ENCODE measurements at regions not wholly inside any gene's neighbourhood (a gene's known extent, or its start where the extent isn't known, plus 50 kb on each side); places are given as distances from the start of the nearest gene placed in this dataset.
"Not testable (repeated sequence)": the region's sequence is repeated elsewhere in the genome, so short reads cannot be mapped to it uniquely, and the experiment has no call there.

DNA sequence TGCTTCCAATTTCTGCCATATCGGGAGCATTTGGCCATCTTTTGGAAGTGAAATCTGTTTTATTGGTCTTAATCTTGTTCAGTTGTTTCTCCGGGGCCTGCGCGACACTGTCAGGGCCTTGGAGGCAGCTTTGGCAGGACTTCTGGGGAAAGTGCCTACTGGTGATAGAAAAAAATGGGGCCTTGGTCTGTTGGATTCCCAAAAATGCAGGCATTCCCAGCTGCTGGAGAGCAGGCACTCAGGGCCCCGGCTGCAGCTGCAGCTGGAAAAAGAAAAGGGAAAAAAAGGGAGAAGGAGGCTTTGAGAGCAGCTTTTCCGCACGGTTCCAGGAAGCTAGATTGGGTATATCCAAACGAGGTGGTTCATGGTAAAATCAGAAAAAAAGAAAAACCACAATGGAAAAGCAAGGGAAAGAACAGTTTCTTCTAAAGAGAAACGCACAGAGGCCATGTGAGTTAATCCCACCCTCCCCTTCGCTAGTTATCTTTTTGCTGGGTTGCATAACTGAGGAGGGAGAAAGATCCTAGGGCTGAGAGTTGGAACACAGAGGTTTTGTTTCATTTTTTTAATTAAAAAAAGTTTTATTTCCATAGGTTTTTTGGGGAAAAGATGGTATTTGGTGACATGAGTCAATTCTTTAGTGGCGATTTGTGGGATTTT lies 134.7 kb upstream of the RFLNA start:
- Mint-ChIP-seq H3K36me3 (ENCODE audit: insufficient read depth in 1 of 3, low read depth in 3 of 3) (peaks cover 17 to 28% (median 25%) of the 10 kb centered on the region in 3 experiments), H3K9me3 (peaks cover 28 to 33% of the 10 kb centered on the region in 2 experiments), H3K4me1 (peaks cover 24 to 33% of the 10 kb centered on the region in 2 experiments), H3K4me3 (no peak overlapping the region), H3K27ac (peak overlapping the region; percentile 53 to 94 (median 60); a peak in 6 of 7 replicates), H3K27me3 (ENCODE audit: low read depth) (peaks cover 2% of the 10 kb centered on the region)
- H4K20me1 ChIP-seq (ENCODE audit: control insufficient read depth, insufficient read depth, insufficient read length) = no peaks in the 10 kb centered on the region
- no peak overlapping the region for H3K9ac ChIP-seq (ENCODE audit: extremely low read depth, insufficient read length, low read length)
- no peaks in the 10 kb centered on the region for H3K79me2 ChIP-seq (ENCODE audit: insufficient read depth, low read length)
- no peaks in the 10 kb centered on the region for H3K23me2 ChIP-seq (ENCODE audit: insufficient read length, low read depth, low read length, poor library complexity, severe bottlenecking)
- H3K18ac ChIP-seq (ENCODE audit: insufficient read length, low read depth, low read length) = no peak overlapping the region
- H3T11ph ChIP-seq (ENCODE audit: low read length) = no peak overlapping the region
- H3K27ac ChIP-seq (ENCODE audit: insufficient read length, low read depth, low read length) = no peak overlapping the region
- no peaks in the 10 kb centered on the region for H3K79me1 ChIP-seq (ENCODE audit: insufficient read depth, low read depth, low read length, poor library complexity, severe bottlenecking)
- H2BK12ac ChIP-seq (ENCODE audit: insufficient read length, low read depth, low read length) = no peak overlapping the region
- no CpG with 5 or more reads among the region's 11 CpGs for whole genome bisulfite sequencing (ENCODE audit: extremely low coverage, insufficient read length, low lambda C conversion rate)
- no peak overlapping the region for H3K56ac ChIP-seq (ENCODE audit: insufficient read length, low read depth, low read length)
- H3K4me2 ChIP-seq (ENCODE audit: insufficient read depth, insufficient read length, low read length) = no peak overlapping the region
- no peak overlapping the region for H2BK120ac ChIP-seq (ENCODE audit: low read depth, low read length, poor library complexity, severe bottlenecking)
- H4K5ac ChIP-seq (ENCODE audit: insufficient read length, low read depth, low read length) = no peak overlapping the region
- H2BK5ac ChIP-seq (ENCODE audit: insufficient read length, low read length) = no peak overlapping the region
- no peak overlapping the region for H4K8ac ChIP-seq (replicated peaks; ENCODE audit: insufficient read length, low read depth, low read length)
- no peak overlapping the region for H2BK20ac ChIP-seq (ENCODE audit: low read depth, low read length, poor library complexity, severe bottlenecking)
- DNase-seq = no peak
- no peak overlapping the region for H2AFZ ChIP-seq (ENCODE audit: low read length)
- TF ChIP-seq, protein P1, sequence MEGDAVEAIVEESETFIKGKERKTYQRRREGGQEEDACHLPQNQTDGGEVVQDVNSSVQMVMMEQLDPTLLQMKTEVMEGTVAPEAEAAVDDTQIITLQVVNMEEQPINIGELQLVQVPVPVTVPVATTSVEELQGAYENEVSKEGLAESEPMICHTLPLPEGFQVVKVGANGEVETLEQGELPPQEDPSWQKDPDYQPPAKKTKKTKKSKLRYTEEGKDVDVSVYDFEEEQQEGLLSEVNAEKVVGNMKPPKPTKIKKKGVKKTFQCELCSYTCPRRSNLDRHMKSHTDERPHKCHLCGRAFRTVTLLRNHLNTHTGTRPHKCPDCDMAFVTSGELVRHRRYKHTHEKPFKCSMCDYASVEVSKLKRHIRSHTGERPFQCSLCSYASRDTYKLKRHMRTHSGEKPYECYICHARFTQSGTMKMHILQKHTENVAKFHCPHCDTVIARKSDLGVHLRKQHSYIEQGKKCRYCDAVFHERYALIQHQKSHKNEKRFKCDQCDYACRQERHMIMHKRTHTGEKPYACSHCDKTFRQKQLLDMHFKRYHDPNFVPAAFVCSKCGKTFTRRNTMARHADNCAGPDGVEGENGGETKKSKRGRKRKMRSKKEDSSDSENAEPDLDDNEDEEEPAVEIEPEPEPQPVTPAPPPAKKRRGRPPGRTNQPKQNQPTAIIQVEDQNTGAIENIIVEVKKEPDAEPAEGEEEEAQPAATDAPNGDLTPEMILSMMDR (conservative IDR thresholded peaks at IDR 0.05) = no peak
- H3K4ac ChIP-seq (ENCODE audit: low read depth, low read length) = no peak overlapping the region; the same call in 1 of the 2 replicates
- no peaks in the 10 kb centered on the region for H3K27me3 ChIP-seq (ENCODE audit: insufficient read depth, low read length)
- H2AK5ac ChIP-seq (ENCODE audit: insufficient read length, low read length) = no peak overlapping the region
- no peaks in the 10 kb centered on the region for H3K9me3 ChIP-seq (ENCODE audit: control insufficient read depth, low read depth, low read length)
- H3K14ac ChIP-seq (ENCODE audit: insufficient read depth, low read length) = no peak overlapping the region
- no peak overlapping the region for H4K91ac ChIP-seq (ENCODE audit: insufficient read length, low read depth, low read length)
- peaks cover 8% of the 10 kb centered on the region; the same call in 1 of the 2 replicates for H3K4me1 ChIP-seq (ENCODE audit: insufficient read depth, low read length)
- no peak overlapping the region for H3K23ac ChIP-seq (ENCODE audit: insufficient read length, low read depth, low read length)
- H2BK15ac ChIP-seq (ENCODE audit: low read depth, low read length) = no peak overlapping the region

DNA sequence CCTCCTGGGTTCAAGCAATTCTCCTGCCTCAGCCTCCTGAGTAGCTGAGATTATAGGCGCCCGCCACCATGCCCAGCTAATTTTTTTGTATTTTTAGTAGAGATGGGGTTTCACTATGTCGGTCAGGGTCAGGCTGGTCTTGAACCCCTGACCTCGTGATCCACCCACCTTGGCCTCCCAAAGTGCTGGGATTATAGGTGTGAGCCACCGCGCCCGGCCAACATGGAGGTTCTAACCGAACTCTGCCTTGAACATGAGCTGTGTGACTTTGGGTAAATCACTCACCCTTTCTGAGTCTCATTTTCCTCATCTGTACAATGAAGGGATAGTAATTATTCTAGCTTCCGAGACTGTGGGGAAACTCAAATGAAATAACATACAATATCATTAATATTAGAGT lies 133.5 kb upstream of the RFLNA start:
- H3K4ac ChIP-seq (ENCODE audit: low read depth, low read length); H3K27ac Mint-ChIP-seq: not testable (repeated sequence)
- WGBS (ENCODE audit: extremely low coverage, insufficient read length, low lambda C conversion rate) = no CpG with 5 or more reads among the region's 9 CpGs

More for the DNA sequence above, 133.5 kb upstream of the RFLNA start:
- H4K20me1 ChIP-seq (ENCODE audit: control insufficient read depth, insufficient read depth, insufficient read length); H3K27ac ChIP-seq (ENCODE audit: insufficient read length, low read depth, low read length); H2BK12ac ChIP-seq (ENCODE audit: insufficient read length, low read depth, low read length); H4K91ac ChIP-seq (ENCODE audit: insufficient read length, low read depth, low read length); H4K8ac ChIP-seq (replicated peaks; ENCODE audit: insufficient read length, low read depth, low read length); H2AK5ac ChIP-seq (ENCODE audit: insufficient read length, low read length); H2BK20ac ChIP-seq (ENCODE audit: low read depth, low read length, poor library complexity, severe bottlenecking); DNase-seq; H3K18ac ChIP-seq (ENCODE audit: insufficient read length, low read depth, low read length); H3K9me3 ChIP-seq (ENCODE audit: control insufficient read depth, low read depth, low read length); H3T11ph ChIP-seq (ENCODE audit: low read length); H4K5ac ChIP-seq (ENCODE audit: insufficient read length, low read depth, low read length); H3K27me3 ChIP-seq (ENCODE audit: insufficient read depth, low read length); H3K23ac ChIP-seq (ENCODE audit: insufficient read length, low read depth, low read length); H3K4me2 ChIP-seq (ENCODE audit: insufficient read depth, insufficient read length, low read length); H3K79me1 ChIP-seq (ENCODE audit: insufficient read depth, low read depth, low read length, poor library complexity, severe bottlenecking); H2BK15ac ChIP-seq (ENCODE audit: low read depth, low read length); H2BK120ac ChIP-seq (ENCODE audit: low read depth, low read length, poor library complexity, severe bottlenecking); H3K79me2 ChIP-seq (ENCODE audit: insufficient read depth, low read length); H3K4me3 Mint-ChIP-seq; H3K4me1 ChIP-seq (ENCODE audit: insufficient read depth, low read length); H2BK5ac ChIP-seq (ENCODE audit: insufficient read length, low read length); H3K56ac ChIP-seq (ENCODE audit: insufficient read length, low read depth, low read length); H3K23me2 ChIP-seq (ENCODE audit: insufficient read length, low read depth, low read length, poor library complexity, severe bottlenecking); H3K27me3 Mint-ChIP-seq (ENCODE audit: low read depth); H3K9ac ChIP-seq (ENCODE audit: extremely low read depth, insufficient read length, low read length); H2AFZ ChIP-seq (ENCODE audit: low read length); H3K14ac ChIP-seq (ENCODE audit: insufficient read depth, low read length): not testable (repeated sequence)
- peaks cover 23 to 34% (median 33%) of the 10 kb centered on the region in 3 experiments for H3K36me3 Mint-ChIP-seq (ENCODE audit: insufficient read depth in 1 of 3, low read depth in 3 of 3)
- peaks cover 35 to 43% of the 10 kb centered on the region in 2 experiments for H3K9me3 Mint-ChIP-seq
- H3K4me1 Mint-ChIP-seq = peaks cover 24 to 33% of the 10 kb centered on the region in 2 experiments

Data from H9 (cell line).